Stomach (tissue), 4 donors: ENCODE measurements at regions not wholly inside any gene's neighbourhood (a gene's known extent, or its start where the extent isn't known, plus 50 kb on each side); places are given as distances from the start of the nearest gene placed in this dataset.

Source experiments
- CTCF ChIP-seq, 7 experiments: fragments of 450-650 bp in 4 of 7; fragments of 200-600 bp in 3 of 7; sonication (generic) in 3 of 7; IDR thresholded peaks; one replicate each; pipeline ENCODE4 v1.5.1; 2016 to 2019; ENCODE audit warnings: antibody characterized with exemption in 7 of 7, control low read depth in 2 of 7, mild to moderate bottlenecking in 1 of 7
- EP300 ChIP-seq: sonication (generic); formaldehyde crosslinking; IDR thresholded peaks from one replicate; pipeline ENCODE4 v1.6.1; 2017; ENCODE audit warnings: antibody characterized with exemption
- POLR2AphosphoS5 ChIP-seq, 3 donors: sonication (generic); formaldehyde crosslinking; IDR thresholded peaks; one replicate each; pipeline ENCODE4 v1.6.1; 2016; ENCODE audit warnings: antibody characterized with exemption in 3 of 3

DNA sequence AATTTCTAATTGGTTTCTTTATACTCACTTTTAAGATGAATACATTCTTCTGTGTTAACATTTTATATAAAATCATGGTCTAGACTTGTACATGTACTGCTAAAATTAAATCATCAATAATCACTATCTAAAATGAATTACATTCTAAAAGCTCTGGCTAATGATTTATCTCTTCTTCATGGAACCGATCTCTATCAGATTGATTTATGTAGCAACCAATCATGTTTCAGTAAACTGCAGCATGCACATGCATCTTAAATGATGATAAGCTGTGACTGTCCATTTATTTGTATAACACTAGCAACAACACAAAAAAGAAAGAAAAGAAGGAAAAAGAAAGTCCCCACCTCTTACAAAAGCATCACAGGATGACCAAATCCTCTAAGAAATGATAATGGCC, 669.2 kb downstream of the NR2F1-AS1 start:
- TF ChIP-seq POLR2AphosphoS5 (IDR thresholded peaks at IDR 0.05) (no peak), CTCF (IDR thresholded peaks at IDR 0.05) (no peak), EP300 (no peak)
